Esophagus squamous epithelium (tissue), 4 donors: ENCODE measurements at regions not wholly inside any gene's neighbourhood (a gene's known extent, or its start where the extent isn't known, plus 50 kb on each side); places are given as distances from the start of the nearest gene placed in this dataset.

Source experiments
- CTCF ChIP-seq, 6 experiments: fragments of 450-650 bp in 4 of 6; fragments of 200-600 bp in 2 of 6; sonication (generic) in 2 of 6; IDR thresholded peaks; one replicate each; pipeline ENCODE4 v1.5.1; 2016 to 2019; ENCODE audit warnings: antibody characterized with exemption in 6 of 6, mild to moderate bottlenecking in 4 of 6, moderate library complexity in 4 of 6
- POLR2A ChIP-seq, 4 donors: fragments of 450-650 bp; IDR thresholded peaks; one replicate each; pipeline ENCODE4 v1.6.1; 2017; ENCODE audit warnings: antibody characterized with exemption in 4 of 4, mild to moderate bottlenecking in 4 of 4, moderate library complexity in 3 of 4

GRCh38 chr5:8333977-8334376, 465.0 kb downstream of the MTRR start:
- TF ChIP-seq CTCF (IDR thresholded peaks at IDR 0.05) = no peak
- no peak for TF ChIP-seq POLR2A (IDR thresholded peaks at IDR 0.05)
